ENCODE measurements at regions not wholly inside any gene's neighbourhood (a gene's known extent, or its start where the extent isn't known, plus 50 kb on each side); places are given as distances from the start of the nearest gene placed in this dataset.
"Not testable (repeated sequence)": the region's sequence is repeated elsewhere in the genome, so short reads cannot be mapped to it uniquely, and the experiment has no call there.

DNA sequence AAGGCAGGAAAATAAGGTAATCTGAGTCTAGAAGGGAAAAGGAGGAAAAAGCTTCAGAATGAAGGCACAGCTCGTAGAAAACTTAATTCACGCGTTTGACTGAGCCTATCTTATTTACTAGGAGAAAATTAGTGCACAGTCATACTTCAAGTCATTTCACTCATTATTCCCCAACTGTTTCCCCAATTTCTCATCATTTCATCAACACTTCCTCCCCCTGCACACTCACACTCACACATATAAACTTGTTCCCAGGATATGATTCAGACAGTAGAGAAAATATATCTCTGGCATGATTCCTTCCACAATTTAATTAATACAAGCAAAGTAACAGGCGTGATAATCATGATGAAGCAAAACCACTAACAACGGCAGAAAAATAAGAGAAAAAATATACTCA, 94.5 kb upstream of the F13A1 start:
- no peak for DNase-seq

DNA sequence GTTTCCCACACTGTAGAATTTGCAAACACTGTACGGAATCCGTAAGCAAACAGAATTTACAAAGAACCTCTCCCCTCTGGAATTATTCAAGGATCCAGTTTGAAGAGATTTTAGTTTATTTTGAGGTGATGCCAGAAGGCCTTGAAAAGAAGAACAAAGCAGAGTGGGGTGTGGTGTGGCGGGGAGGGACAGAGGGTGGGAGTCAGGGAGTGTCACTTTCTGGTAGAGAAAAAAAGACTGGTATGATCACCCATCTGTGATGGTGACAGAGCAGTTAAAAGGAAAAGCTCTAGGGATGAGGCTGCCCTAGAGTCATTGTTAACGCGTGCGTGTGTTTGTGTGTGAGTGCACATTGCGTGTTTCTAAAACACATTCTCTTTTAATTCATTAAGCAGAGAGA, 97.0 kb upstream of the F13A1 start:
- no peak for DNase-seq

DNA sequence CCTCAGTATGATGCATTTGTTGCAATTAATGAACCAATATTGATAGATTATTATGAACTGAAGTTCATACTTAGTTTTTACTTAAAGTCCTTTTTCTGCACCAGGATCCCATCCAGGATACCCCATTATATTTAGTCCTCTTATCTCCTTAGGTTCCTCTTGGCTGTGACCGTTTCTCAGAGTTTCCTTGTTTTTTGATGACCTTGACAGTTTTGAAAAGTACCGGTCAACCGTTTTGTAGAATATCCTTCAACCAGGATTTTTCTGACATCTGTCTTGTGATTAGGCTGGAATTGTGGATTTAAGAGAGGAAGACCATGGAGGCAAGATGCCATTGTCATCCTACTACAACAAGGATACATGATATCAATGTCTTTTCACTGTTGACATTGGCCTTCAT, 98.0 kb upstream of the F13A1 start:
- DNase-seq: no peak

DNA sequence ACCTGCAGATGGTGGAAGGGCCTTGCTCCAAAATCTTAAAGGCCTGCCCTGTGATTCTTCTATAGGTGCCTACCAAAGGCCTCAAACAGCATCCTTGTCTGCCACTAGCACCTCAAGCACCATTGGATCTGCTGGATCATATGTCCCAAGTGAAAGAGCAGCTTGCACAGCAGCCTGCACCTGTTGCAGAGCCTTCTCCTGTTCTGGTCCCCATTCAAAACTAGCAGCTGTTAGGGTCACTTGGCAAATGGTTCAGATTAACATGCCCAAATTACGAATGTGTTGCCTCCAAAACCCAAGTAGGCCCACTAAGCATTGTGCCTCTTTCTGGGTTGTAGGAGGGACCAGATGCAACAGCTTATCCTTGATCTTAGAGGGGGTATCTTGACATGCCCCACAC, 99.6 kb upstream of the F13A1 start:
- DNase-seq: no peak

DNA sequence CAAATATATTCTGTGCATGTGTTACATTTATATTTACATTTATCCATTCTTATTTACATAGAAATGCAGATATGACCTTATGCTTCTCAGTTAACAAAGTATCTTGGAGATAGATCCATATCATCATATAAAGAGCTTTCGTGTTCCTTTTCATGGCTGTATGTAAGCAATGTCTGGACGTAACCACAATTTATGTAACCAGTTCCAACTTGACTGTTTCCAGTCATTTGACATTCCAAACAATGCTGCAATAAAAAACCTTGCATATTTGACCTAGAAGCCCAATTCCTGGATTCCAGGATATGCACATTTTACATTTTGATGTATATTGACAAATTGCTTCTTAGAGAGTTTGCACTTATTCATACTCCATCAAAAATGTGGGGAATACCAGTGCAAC, 113.7 kb upstream of the F13A1 start:
- DNase-seq: no peak

DNA sequence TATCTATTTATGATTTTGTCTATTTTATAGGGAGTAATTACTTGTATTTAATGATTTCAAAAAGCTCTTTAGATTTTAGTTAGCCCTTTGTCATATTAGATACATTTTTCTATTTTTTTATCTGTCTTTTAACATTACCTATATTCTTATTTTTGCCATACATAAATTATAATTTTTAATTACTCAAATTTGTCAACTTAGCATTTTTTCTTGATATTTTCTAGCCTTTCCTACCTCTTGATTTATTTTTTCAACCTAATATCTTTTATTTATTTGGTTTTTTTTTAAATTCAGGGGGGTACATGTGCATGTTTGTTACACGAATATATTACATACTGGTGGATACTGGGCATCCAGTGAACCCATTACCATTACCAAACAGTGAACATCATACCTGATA, 114.3 kb upstream of the F13A1 start:
- no peak for DNase-seq

DNA sequence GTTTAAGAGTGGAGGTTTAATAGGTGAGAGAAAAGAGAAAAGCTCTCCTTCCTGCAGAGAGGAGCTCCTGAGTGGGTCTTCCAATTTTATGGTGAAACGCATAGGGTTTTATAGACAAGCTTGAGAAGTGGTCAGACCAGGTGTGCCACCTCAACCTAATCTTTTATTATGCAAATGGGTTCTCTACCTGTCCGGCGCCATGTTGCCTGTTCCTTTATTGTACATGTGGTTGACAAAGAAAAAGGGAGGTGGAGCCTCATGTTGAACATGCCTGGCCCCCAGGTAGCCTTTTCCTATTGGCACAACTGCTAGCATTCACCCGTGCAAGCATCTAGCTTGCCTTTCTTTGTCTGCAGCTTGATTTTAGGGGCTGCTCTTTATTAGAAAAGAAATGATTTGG, 115.9 kb upstream of the F13A1 start:
- DNase-seq: no peak

DNA sequence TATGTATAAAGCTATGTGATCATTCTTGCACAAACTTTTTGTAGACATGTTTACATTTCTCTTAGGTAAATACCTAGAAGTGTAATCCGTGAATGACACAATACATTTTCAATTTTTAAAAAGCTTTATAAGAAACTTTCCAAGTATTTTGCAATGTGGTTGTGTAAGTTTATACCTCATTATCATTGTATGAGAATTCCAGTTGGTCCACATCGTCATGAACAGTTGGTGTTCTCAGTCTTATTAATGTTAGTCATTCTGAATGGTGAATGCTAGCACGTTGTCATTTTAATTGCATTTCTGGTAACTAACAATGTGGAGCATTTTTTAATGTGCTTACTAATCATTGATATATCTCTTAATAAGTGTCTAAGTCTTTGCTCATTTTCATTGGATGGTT, 116.5 kb upstream of the F13A1 start:
- no peak for DNase-seq

DNA sequence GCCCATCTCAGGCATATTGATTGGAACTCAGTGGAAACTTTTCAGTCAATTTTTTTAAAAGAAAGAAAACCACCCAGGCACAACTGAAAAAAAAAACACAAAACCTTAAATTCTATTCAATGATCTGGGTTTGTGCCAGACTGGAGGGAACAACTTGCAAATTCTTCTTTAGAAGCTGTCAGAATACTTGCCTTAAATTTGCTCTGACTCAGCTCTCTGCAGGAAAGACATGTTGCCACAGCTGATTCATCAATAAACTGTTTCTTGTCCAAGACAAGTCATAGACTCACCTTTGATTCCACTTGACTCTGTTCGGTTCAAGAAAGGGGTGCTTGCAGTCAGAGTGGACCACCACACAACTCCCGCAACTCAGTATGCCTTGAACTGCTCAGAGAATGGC, 117.8 kb upstream of the F13A1 start:
- no peak for DNase-seq

DNA sequence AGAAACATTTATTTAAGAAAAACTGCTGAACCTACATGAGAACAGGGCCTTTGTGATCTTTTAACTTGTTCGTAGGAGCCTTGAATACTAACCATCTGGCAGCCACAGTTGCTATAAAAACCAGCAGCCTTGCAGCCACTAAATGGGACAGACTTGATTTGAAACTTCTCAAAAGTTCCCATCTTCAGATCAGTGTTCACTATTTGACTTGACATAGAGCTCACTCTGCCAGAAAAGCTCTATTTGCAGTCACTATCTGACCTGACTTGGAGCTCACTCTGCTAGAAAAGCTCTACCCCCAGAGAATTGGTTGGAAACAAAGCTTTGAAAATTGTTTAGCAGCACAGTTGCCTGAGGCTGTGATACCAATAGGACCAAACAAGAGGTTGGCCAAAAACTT, 119.3 kb upstream of the F13A1 start:
- no peak for DNase-seq

DNA sequence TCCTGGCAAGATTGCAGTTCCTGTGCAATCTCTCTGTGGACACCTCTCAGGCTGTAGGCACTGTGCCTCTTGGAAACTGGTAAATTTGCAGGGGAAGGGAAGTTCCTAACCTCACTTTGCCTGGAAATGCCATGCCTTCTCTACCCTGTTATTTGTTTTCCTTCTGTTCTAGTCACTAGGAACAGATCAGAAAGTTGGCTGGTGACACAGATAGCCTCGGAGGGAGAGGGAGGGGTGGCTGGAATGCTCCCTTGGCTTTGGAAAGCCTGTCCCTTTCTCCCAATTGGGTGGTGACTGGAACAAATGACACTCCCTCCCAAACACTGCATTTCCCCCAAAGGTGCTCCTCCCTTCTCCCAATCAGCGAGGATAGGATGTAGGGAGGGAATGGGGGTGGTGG, 131.5 kb upstream of the F13A1 start:
- DNase-seq: no peak

DNA sequence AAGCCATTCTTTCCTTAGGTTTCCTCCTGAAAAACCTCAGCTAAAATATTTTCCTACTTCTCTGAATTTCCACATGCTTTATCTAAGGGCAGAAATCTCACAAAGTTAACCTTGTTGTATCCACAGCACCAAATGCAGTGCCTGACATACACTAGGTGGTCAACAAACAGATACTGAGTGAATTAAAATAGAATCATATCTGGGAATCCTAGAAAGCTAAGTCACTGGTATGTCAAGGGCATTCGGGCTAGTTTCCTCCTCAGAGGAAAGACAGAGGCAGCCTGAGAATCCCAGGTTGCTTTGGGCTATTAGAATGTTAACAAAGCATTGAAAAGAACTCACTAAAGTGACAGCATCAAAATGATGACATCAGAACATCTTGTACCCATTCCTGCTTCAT, 132.7 kb upstream of the F13A1 start:
- DNase-seq: no peak

DNA sequence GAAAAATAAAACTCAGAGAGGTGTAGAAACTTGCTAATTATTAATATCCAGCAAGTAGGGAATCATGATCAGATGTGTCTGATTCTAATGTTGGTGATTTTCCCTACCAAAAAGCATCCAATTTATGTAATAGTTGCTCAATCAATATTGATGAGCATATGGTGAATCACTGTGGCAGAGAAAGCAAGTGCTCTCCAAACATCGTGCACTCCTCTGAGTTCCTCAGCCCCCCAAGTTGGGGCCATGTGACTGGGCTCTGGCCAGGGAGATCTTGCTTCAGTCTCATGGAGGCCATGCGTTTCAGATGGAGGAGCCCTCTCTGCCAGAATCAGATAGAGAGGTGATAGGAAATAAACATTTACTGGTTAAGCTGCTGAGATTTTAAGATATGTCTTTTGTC, 133.2 kb upstream of the LY86 start:
- DNase-seq: no peak

DNA sequence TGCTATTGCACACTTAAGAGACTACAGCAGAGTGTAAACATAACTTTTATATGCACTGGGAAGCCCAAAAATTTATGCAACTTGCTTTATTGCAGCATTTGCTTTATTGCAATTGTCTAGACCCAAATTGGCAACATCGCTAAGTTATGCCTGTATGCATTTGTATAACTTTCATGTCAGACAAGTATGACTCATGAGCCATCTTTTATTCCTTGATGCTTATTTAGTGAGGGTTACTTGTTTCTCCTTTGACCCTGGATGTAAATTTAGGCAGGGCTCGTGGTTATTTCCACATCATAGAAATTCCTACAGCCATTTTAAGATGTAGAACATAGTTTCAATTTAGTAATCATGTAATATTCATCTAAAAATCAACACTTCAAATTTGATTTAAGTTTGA, 130.3 kb upstream of the LY86 start:
- no peak for DNase-seq

DNA sequence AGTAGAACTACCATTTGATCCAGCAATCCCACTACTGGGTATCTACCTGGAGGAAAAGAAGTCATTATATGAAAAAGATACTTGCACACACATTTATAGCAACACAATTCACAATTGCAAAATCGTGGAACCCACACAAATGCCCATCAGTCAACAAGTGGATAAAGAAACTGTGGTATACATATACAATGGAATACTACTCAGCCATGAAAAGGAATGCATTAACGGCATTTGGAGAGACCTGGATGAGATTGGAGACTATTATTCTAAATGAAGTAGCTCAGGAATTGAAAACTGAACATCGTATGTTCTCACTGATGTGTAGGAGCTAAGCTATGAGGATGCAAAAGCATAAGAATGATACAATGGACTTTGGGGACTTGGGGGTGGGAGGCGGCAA, 128.6 kb upstream of the LY86 start:
- DNase-seq: not testable (repeated sequence)

DNA sequence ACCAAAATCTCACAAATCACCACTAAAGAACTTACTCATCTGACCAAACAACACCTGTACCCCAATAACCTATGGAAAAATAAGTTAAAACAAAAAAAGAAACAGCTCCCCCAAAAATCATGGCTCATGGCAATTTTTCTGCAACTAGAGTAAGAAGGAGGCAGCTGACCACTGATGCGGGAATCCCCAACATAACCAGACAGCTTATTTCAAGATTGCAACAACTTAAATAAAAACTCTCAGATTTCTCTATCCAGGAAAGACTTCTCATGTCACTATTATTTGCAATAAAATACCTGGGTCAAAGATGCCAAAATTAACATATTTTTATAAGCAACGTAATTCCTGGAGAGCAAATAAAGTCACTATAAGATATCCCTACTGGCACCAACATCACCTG, 128.1 kb upstream of the LY86 start:
- no peak for DNase-seq

DNA sequence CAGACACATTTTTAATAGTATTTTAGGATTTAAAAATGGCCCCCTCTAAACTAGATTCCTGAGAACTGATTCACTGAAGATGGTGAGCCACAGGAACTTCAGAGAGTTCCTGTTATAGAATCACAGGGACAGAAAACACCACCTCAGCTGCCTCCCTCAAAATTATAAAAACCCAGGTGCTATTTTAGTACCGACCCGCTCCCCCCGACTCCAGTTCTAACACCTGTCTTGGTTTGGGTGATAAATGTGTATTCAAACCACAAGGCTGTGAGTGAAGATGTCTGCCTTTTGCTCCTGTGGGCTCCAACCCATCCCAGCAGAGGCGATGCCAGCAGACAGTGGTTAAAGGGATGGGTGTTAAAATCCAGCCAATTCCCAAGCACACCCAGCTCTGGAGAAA, 127.4 kb upstream of the LY86 start:
- no peak for DNase-seq

DNA sequence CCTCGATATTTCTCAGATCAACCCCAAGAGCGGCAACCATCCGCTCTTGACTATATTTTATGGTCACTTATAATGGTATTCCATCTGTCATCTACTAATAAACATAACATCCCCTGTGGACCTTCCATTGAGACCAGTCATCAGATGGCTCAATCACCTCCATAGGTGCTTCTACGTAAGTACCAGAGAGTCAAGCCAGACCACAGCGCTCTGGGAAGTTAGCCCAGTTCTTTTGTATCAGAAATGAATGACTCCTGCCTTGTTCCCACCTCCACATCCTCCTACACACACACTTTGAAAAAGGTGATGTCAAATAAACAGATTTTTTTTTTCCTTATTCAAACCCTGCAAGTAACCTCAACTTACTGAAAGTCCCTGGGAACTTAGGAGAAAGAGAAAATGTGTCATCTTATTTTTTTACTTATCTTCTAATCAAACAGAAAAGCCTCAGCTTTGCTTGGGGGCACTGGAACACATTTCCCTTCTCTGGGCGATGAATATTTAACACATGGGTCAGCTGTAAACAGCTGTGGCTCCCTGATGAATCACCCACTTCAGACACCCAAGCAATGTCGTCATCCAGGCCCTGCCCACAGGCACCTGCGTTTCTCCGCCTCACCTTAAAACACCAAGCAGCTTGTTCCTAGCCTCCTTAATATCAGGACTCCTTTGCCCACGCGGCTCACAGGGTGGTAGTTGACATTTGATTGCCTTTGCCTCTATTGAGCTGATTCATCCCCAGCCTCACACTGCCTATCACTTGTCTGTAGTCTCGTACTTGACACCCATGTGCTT, 121.4 kb upstream of the LY86 start:
- peak; percentile 3 for DNase-seq

DNA sequence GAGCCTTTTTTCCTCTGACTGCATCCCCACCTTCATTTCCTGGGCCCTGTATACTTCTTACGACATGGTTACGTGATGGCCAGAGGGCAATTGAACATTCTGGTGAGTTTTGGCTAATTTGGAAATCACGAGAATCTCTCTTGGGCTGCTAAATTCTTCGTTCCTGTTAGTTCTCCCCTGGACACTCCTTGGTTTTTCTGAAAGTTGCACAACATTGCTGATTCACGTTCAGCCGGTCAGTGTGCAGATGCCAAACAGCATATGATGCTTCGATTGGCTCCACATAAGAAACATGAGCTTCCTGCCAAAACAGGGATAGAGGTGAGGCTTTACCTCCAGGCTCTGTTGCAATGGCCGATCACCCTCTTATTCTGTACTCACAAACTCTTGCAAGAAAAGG, 119.4 kb upstream of the LY86 start:
- no peak for DNase-seq

DNA sequence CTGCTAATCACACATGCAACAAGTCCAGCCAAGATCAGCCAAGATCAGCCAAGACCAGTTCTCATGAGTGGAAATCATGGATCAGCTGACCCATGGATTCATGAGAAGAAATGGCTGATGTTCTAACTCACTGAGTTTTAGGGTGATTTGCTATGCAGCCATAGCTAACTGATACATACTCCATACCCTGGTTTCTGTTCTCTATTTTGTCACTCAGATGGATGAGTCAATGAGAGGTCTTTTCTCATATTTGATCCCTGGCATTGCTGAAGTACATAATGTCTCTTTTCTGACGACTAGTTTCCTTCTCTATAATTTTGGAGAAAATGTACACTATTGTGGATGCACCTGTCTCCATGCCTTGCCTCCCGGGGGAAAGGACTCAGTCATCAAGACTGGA, 118.4 kb upstream of the LY86 start:
- no peak for DNase-seq

DNA sequence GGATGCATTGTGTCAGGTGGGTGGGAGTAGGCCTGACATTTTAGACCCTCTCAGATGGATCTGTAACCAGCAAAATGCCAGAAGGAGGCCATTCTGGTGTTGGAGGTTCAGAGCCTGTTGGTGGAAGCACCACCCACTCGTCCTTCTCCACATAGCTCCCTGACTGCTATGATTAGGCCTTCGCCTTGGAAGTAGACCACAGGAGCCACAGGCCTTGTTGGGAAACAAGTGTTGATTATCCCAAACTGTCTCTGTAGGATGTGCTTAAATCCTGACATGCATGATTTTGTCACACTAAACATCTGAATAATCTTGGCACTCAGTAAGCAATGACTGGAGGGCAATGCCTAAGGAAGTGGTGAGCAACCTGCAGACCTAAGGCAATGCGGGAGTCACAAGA, 117.2 kb upstream of the LY86 start:
- DNase-seq: no peak

DNA sequence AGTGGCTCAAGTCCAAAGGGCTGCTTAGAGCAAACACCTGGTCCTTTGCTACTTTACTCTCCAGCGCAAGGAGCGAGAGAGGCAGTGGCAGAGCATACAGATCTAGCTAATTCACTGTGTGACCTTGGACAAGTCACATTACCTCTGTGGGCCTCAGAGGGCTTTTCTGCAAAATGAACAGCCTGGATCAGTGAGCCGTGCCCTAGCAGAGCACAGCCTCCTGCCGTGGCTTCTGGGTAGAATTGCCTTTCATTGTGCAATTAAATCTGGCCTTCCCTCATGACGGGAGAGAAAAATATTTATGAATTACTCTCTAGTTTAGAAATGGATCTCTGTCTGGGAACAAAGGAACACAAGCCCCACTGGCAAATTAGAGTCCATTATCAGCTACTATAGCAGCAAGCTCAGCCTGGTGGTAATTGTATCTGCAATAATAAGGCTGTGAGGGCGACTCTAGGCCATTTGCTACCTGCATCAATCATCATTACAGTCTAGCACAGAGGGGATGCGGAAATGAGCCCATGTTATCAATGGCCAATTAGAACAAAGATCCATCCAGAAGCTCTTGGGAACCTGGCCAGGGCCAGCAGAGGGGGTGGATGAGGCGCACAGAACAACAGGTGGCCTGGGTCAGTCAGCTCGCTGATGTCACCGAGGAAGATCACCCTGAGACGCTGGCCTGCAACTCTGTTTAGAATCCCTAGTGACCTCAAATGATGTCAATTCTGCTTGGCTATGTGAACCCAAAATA, 114.2 kb upstream of the LY86 start:
- peak; percentile 7 for DNase-seq

DNA sequence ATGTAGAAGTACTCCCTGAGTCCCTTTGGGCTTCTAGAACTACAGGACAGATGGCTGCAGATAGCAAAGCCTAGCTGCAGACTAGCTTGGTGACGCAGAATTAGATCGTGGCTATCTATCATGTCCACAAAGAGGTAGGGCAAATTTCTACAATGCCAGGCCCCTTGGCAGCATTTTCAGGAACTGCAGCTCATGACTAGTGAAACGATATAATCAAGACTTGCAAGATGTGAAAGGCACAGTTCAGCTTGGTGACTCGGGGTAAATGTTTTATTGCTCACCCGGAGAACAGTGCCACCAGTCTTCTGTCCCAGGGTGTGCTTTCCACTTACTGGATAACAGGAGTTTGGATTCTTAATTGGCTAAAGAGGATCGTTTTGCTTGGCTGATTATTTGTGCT, 108.7 kb upstream of the LY86 start:
- no peak for DNase-seq

DNA sequence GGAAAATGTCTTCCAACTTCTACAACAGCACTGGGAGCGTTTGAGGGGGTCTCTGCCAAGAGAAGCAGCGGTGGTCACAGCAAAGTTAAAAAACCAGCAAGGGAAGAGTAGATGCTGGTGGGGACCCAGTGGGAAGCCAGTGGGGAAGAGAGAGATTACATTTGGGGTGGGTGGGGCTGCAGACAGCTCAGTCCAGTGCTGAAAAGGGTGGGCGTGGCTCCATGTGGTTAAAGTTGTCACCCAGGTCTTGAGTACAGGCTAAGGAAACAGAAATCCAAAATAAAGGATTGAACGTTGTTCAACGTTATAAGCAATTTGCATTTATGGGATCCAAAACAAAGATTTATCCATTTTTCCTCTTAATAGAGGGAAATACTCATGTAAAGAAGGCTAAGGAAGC, 106.3 kb upstream of the LY86 start:
- no peak for DNase-seq

DNA sequence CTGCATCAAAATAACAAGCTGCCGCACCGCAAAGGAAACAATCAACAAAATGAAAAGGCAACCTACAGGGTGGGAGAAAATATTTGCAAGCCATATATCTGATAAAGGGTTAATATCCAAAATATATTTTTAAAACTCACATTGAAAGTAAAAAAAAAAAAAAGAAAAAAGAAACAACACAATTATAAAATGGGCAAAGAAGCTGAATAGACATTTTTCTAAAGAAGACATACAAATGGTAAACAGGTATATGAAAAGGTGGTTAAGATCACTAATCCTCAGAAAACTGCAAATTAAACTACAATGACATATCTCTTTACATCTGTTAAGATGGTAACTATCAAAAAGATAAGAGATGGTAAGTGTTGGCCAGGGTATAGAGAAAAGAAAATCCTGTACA, 105.4 kb upstream of the LY86 start:
- DNase-seq: no peak

Data from NCI-H2171 treated with DMSO at 0.1 percent for 48 hours (cell line).